IMR-90 (cell line): ENCODE measurements at regions not wholly inside any gene's neighbourhood (a gene's known extent, or its start where the extent isn't known, plus 50 kb on each side); places are given as distances from the start of the nearest gene placed in this dataset.

ENCODE experiments used
- ATAC-seq: fragments of 200-7000 bp; cut with Tn5 transposase; 2 replicates; pipeline ENCODE4 v1.9.1; 2020; ENCODE audit warnings: low read depth, mild to moderate bottlenecking, moderate library complexity
- BruUV-seq: library from RNA; stranded (reverse); fragments of 400-500 nt; replicated peaks from 2 replicates; lab custom pipeline; 2021; lab: Mats Ljungman, UMichigan
- CTCF ChIA-PET: fragments of 300-600 bp; formaldehyde crosslinking; extraction: SDS; loops from one replicate; lab custom pipeline; 2021; ENCODE audit warnings: antibody characterized with exemption; lab: Yijun Ruan, JAX
- POLR2A ChIA-PET: fragments of 300-600 bp; sonication (Branson Sonifier 250); formaldehyde crosslinking; loops from one replicate; lab custom pipeline; 2022; ENCODE audit warnings: antibody characterized with exemption; ENCODE audit not compliant: unreplicated experiment; lab: Charles Lee
- DNase-seq: peaks from one replicate; pipeline ENCODE4 v3.0.0; 2013
- H2AFZ ChIP-seq: replicated peaks from 2 replicates; pipeline ENCODE3; 2013; ENCODE audit warnings: low read length, mild to moderate bottlenecking; ENCODE audit not compliant: poor library complexity
- H2AK5ac ChIP-seq: 2 replicates; pipeline ENCODE4 v1.6.1; 2013; ENCODE audit warnings: low read depth, low read length, inconsistent platforms
- H2AK9ac ChIP-seq: replicated peaks from 2 replicates; pipeline ENCODE3; 2013; ENCODE audit warnings: mild to moderate bottlenecking, low read depth, low read length, moderate library complexity; ENCODE audit not compliant: poor library complexity
- H2BK120ac ChIP-seq: 2 replicates; pipeline ENCODE4 v1.6.1; 2013; ENCODE audit warnings: low read depth, low read length, inconsistent platforms
- H2BK15ac ChIP-seq: 3 replicates; pipeline ENCODE4 v1.6.1; 2013; ENCODE audit warnings: low read depth, low read length, inconsistent platforms
- H2BK20ac ChIP-seq: 2 replicates; pipeline ENCODE4 v1.6.1; 2013; ENCODE audit warnings: low read depth, mild to moderate bottlenecking, inconsistent platforms, low read length, moderate library complexity
- H2BK5ac ChIP-seq: 2 replicates; pipeline ENCODE4 v1.6.1; 2013; ENCODE audit warnings: mild to moderate bottlenecking, low read depth, low read length, inconsistent platforms; ENCODE audit not compliant: poor library complexity, severe bottlenecking
- H3K14ac ChIP-seq: replicated peaks from 2 replicates; pipeline ENCODE4 v1.6.1; 2013; ENCODE audit warnings: low read depth, low read length, inconsistent platforms
- H3K18ac ChIP-seq: 2 replicates; pipeline ENCODE4 v1.6.1; 2013; ENCODE audit warnings: low read depth, low read length, control low read depth
- H3K23ac ChIP-seq: 2 replicates; pipeline ENCODE4 v1.6.1; 2013; ENCODE audit warnings: low read depth, low read length, inconsistent platforms
- H3K27ac ChIP-seq: 2 replicates; pipeline ENCODE4 v1.5.1; 2013; ENCODE audit warnings: mild to moderate bottlenecking, control low read depth, low read length; ENCODE audit not compliant: insufficient read depth
- H3K27me3 ChIP-seq: 2 replicates; pipeline ENCODE4 v1.6.1; 2013; ENCODE audit warnings: low read length; ENCODE audit not compliant: control insufficient read depth, insufficient read depth
- H3K36me3 ChIP-seq: 2 replicates; pipeline ENCODE4 v1.6.1; 2013; ENCODE audit warnings: low read length, mixed read lengths; ENCODE audit not compliant: control insufficient read depth, insufficient read depth
- H3K4ac ChIP-seq: 2 replicates; pipeline ENCODE4 v1.6.1; 2013; ENCODE audit warnings: low read depth, low read length, inconsistent platforms
- H3K4me1 ChIP-seq: 2 replicates; pipeline ENCODE4 v1.6.1; 2013; ENCODE audit warnings: low read length, mixed read lengths; ENCODE audit not compliant: control insufficient read depth, insufficient read depth
- H3K4me2 ChIP-seq: 2 replicates; pipeline ENCODE4 v1.6.1; 2013; ENCODE audit warnings: low read depth, mild to moderate bottlenecking, control low read depth, low read length, moderate library complexity
- H3K4me3 ChIP-seq: 2 replicates; pipeline ENCODE4 v1.5.1; 2013; ENCODE audit warnings: low read depth, mild to moderate bottlenecking, control low read depth, low read length, moderate library complexity; ENCODE audit not compliant: insufficient read depth
- H3K56ac ChIP-seq: 2 replicates; pipeline ENCODE4 v1.6.1; 2013; ENCODE audit warnings: low read length, inconsistent platforms; ENCODE audit not compliant: insufficient read depth; ENCODE audit errors: extremely low read depth
- H3K79me1 ChIP-seq, 2 experiments: 2 replicates each; pipeline ENCODE4 v1.6.1; 2013; ENCODE audit warnings: low read length in 2 of 2, inconsistent platforms in 1 of 2, low read depth in 1 of 2
- H3K9ac ChIP-seq: 2 replicates; pipeline ENCODE4 v1.6.1; 2013; ENCODE audit warnings: low read depth, low read length, control low read depth
- H3K9me1 ChIP-seq: 2 replicates; pipeline ENCODE4 v1.6.1; 2013; ENCODE audit warnings: low read length, inconsistent platforms; ENCODE audit not compliant: insufficient read depth
- H3K9me3 ChIP-seq: 2 replicates; pipeline ENCODE4 v1.6.1; 2013; ENCODE audit warnings: low read length; ENCODE audit not compliant: control insufficient read depth, insufficient read depth
- H4K20me1 ChIP-seq: 2 replicates; pipeline ENCODE4 v1.6.1; 2013; ENCODE audit warnings: low read length, inconsistent platforms; ENCODE audit not compliant: insufficient read depth
- H4K5ac ChIP-seq: 2 replicates; pipeline ENCODE4 v1.6.1; 2013; ENCODE audit warnings: mild to moderate bottlenecking, low read depth, low read length, control low read depth
- H4K8ac ChIP-seq, 2 experiments: 2 replicates each; pipeline ENCODE4 v1.6.1; 2013; ENCODE audit warnings: low read depth in 2 of 2, low read length in 2 of 2, control low read depth in 1 of 2, inconsistent platforms in 1 of 2
- H4K91ac ChIP-seq: 2 replicates; pipeline ENCODE4 v1.6.1; 2013; ENCODE audit warnings: low read depth, low read length, inconsistent platforms; ENCODE audit not compliant: insufficient read depth
- ELK1 ChIP-seq: fragments of 150-350 bp; IDR thresholded peaks from 2 replicates; pipeline ENCODE4 v1.6.1; 2016; ENCODE audit warnings: low read depth, mild to moderate bottlenecking, low read length, moderate library complexity, borderline replicate concordance
- FOS ChIP-seq: fragments of 150-350 bp; IDR thresholded peaks from 2 replicates; pipeline ENCODE4 v1.6.1; 2016; ENCODE audit warnings: low read depth, low read length
- MAZ ChIP-seq: IDR thresholded peaks from 2 replicates; pipeline ENCODE4 v1.6.1; 2012; ENCODE audit warnings: low read depth, mild to moderate bottlenecking, low read length, improper control_type of control experiment, moderate library complexity, borderline replicate concordance
- MXI1 ChIP-seq: IDR thresholded peaks from 2 replicates; pipeline ENCODE4 v1.6.1; 2012; ENCODE audit warnings: low read depth, mild to moderate bottlenecking, low read length, moderate library complexity, borderline replicate concordance
- NFE2L2 ChIP-seq: fragments of 150-350 bp; IDR thresholded peaks from 2 replicates; pipeline ENCODE4 v1.6.1; 2016; ENCODE audit warnings: low read depth, mild to moderate bottlenecking, low read length
- POLR2A ChIP-seq: IDR thresholded peaks from 2 replicates; pipeline ENCODE4 v1.6.1; 2012; ENCODE audit warnings: mild to moderate bottlenecking, low read depth, low read length
- RAD21 ChIP-seq: IDR thresholded peaks from 2 replicates; pipeline ENCODE4 v1.6.1; 2012; ENCODE audit warnings: low read length, improper control_type of control experiment
- RCOR1 ChIP-seq: IDR thresholded peaks from 2 replicates; pipeline ENCODE4 v1.6.1; 2012; ENCODE audit warnings: mild to moderate bottlenecking, low read length, improper control_type of control experiment; ENCODE audit not compliant: insufficient replicate concordance
- WGBS, 2 experiments: methylation state at CpG; one replicate each; pipeline versions ENCODE4 v1.1.5 to v1.1.7; 2013; ENCODE audit warnings: missing lambda C conversion rate in 2 of 2; ENCODE audit not compliant: insufficient read length in 1 of 2; ENCODE audit errors: extremely low coverage in 2 of 2; 5-methylcytosine and 5-hydroxymethylcytosine counted together
- dilution Hi-C: fragments of 300-500 bp; cut with HindIII; formaldehyde crosslinking; loops from one replicate; pipeline ENCODE4 v1.14.3; 2018; ENCODE audit warnings: low sequenced_read_pairs; ENCODE audit not compliant: unreplicated experiment
- in situ Hi-C: fragments of 300-500 bp; cut with MboI; formaldehyde crosslinking; loops from 3 replicates; pipeline ENCODE4 v1.14.3; 2019; ENCODE audit warnings: low sequenced_read_pairs, inconsistent platforms, mixed read lengths
- intact Hi-C: fragments of 100-400 bp; cut with micrococcal nuclease; formaldehyde crosslinking; loops from 2 replicates; pipeline ENCODE4 v1.10.0; 2022
- TF ChIP-seq, protein P1 (sequence below): fragments of 150-350 bp; IDR thresholded peaks from 2 replicates; pipeline ENCODE4 v1.6.1; 2017; ENCODE audit warnings: mild to moderate bottlenecking, antibody characterized with exemption, low read length, low read depth

- H4K5ac ChIP-seq, result no peak overlapping the region
- POLR2A ChIA-PET, result no interaction called here
- CTCF ChIA-PET, result interaction anchor here (0.6 kb wide), 1 partner anchor 293 kb away, joined by 4 read pairs; no protein-coding TSS in a partner anchor
Observed at GRCh38 chr2:136207030-136207623, 89.2 kb upstream of the CXCR4 start.

More at GRCh38 chr2:136207030-136207623, 89.2 kb upstream of the CXCR4 start:
- Histone ChIP-seq H4K8ac (no peak overlapping the region), H3K18ac (no peak overlapping the region), H3K56ac (no peak overlapping the region), H2BK5ac (no peak overlapping the region), H3K79me1 (no peaks in the 10 kb centered on the region), H2BK20ac (no peak overlapping the region), H3K23ac (no peak overlapping the region), H2AK9ac (no peak overlapping the region), H3K9me3 (no peaks in the 10 kb centered on the region), H4K20me1 (no peaks in the 10 kb centered on the region), H3K27me3 (no peaks in the 10 kb centered on the region), H2BK15ac (no peak overlapping the region), H3K4me1 (no peaks in the 10 kb centered on the region), H3K4ac (no peak overlapping the region), H2AK5ac (no peak overlapping the region), H3K14ac (no peak overlapping the region), H3K9ac (no peak overlapping the region), H4K91ac (no peak overlapping the region), H3K4me2 (no peak overlapping the region), H3K27ac (no peak overlapping the region), H3K9me1 (no peaks in the 10 kb centered on the region), H3K36me3 (no peaks in the 10 kb centered on the region), H3K4me3 (no peak overlapping the region), H2BK120ac (no peak overlapping the region), H2AFZ (no peak overlapping the region)
- no TSS peak for BruUV-seq
- in situ Hi-C loops, result no loop called here
- intact Hi-C loops, result no loop called here
- dilution Hi-C loops, result no loop called here
- WGBS, 2 experiments, result no CpG with 5 or more reads among the region's 4 CpGs
- TF ChIP-seq MXI1 (no peak), RCOR1 (no peak), POLR2A (no peak), FOS (no peak), MAZ (no peak), ELK1 (no peak), RAD21 (no peak), NFE2L2 (no peak)
- TF ChIP-seq, protein P1, sequence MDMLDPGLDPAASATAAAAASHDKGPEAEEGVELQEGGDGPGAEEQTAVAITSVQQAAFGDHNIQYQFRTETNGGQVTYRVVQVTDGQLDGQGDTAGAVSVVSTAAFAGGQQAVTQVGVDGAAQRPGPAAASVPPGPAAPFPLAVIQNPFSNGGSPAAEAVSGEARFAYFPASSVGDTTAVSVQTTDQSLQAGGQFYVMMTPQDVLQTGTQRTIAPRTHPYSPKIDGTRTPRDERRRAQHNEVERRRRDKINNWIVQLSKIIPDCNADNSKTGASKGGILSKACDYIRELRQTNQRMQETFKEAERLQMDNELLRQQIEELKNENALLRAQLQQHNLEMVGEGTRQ, result no peak
- no peak for ATAC-seq
- DNase-seq, result no peak
